ENCODE measurements at regions not wholly inside any gene's neighbourhood (a gene's known extent, or its start where the extent isn't known, plus 50 kb on each side); places are given as distances from the start of the nearest gene placed in this dataset.
"Not testable (repeated sequence)": the region's sequence is repeated elsewhere in the genome, so short reads cannot be mapped to it uniquely, and the experiment has no call there.

DNA sequence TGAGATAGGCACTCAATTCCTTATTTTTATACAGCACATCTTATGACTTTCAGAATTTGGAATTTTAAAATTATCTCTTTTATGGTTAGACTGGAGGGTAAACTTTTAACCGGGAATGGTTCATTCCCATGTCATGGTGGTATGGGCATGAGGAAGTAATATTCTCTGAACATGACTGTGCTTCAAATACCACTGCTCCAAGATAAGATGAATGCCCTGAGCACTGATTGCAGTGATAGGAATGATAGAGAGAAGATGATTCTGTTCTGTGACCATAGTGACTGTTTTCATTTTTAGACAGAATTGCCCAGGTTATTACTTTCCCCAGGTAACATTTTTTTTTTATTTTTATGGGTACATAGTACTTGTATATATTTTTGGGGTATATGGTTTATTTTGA, 187.4 kb downstream of the ATOH1 start:
- no peak for DNase-seq

DNA sequence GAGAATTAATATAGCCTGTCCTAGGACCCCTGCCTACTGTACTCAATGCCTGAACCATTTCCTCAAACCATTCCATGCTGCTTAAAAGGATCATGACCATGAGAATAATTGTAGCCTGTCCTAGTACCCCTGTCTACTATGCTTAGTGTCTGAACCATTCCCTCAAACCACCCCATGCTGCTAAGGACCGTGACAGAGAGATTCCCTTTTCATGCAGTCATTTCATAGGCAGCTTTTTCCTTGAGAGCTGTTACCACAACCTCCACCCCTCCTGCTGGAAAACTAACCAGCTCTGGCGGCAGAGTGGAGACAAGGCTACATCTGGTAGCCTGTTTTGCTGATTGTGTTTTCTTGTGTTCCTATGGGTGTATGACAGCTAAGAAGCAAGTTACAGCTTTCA, 174.9 kb upstream of the SMARCAD1 start:
- DNase-seq = no peak

DNA sequence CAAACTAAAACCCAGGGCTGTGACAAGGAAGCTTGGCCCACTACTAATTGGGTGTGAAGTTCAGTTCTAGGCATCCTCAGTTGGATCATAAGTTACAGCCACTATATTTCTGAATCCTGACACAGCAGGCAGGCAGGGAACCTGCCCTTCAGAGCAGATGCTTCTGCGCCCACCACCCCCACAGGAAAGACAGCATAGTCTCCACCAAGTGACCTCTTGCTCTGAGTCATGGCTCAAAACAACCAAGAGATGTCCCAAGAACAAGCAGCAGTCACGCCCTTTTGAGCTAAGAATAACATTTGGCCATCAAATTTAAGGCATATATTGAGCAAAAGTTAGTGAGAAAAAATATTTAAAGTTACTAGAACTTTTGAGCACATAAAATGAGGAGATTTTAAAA, 170.7 kb upstream of the SMARCAD1 start:
- DNase-seq = no peak

DNA sequence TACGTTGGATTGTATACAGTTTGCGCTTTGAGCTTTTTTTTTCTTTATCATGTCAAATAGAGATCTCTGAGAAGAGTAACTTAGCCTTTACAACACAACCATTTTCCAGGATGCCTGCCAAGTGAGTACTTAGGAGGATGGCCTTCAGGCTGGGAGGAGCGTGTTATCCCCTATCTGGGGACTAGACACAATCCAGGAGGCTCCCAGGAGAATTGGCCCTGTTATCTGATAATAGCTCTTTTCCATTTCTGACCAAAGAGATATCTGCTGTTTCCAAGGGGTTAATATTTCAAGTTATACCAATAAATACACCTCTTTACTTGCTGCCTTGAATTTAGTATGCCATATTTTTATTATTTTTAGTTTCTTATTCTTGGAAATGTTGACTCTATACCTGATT, 169.5 kb upstream of the SMARCAD1 start:
- DNase-seq = peak; percentile 76

DNA sequence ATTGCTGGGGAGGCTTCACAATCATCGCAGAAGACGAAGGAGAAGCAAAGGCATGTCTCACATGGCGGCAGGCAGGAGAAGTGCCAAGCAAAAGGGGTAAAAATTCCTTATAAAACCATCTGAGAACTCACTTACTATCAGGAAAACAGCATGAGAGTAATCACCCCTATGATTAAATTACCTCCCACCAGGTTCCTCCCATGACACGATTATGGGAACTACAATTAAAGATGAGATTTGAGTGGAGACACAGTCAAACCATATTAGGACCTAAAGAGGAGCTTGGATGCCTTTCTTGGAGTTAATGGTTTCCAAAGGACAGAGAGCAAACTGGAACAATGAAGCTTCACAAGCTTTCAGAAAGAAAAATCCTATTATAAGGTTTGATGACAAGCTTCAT, 168.4 kb upstream of the SMARCAD1 start:
- no peak for DNase-seq

DNA sequence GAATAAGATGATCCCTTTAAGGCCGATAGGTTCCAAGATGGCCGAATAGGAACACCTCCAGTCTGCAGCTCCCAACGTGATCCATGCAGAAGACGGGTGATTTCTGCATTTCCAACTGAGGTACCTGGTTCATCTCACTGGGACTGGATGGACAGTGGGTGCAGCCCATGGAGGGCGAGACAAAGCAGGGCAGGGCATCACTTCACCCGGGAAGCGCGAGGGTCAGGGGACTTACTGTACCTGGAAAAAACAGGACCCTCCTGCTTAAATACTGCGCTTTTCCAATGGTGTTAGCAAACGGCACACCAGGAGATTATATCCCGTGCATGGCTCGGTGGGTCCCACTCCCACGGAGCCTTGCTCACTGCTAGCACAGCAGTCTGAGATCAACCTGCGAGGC, 163.2 kb upstream of the SMARCAD1 start:
- not testable (repeated sequence) for DNase-seq

DNA sequence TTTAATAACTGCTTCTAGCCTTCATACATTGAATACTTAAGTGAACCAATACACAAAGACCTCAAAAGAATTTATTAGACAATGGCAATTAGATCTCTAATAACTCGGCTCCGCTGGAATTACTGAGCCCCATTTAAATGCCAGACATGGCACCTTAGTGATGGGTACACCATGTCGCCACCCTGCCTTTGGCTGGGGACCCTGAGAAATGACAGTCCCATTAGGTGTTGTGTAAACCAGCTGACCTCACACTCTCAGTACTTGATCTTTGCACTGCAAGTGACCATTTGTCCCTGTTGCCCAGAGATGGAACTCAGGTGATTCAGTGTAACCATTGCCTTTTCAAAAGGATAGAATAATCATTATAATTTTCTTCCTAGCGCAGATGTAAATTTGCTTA, 144.6 kb upstream of the SMARCAD1 start:
- DNase-seq = no peak

DNA sequence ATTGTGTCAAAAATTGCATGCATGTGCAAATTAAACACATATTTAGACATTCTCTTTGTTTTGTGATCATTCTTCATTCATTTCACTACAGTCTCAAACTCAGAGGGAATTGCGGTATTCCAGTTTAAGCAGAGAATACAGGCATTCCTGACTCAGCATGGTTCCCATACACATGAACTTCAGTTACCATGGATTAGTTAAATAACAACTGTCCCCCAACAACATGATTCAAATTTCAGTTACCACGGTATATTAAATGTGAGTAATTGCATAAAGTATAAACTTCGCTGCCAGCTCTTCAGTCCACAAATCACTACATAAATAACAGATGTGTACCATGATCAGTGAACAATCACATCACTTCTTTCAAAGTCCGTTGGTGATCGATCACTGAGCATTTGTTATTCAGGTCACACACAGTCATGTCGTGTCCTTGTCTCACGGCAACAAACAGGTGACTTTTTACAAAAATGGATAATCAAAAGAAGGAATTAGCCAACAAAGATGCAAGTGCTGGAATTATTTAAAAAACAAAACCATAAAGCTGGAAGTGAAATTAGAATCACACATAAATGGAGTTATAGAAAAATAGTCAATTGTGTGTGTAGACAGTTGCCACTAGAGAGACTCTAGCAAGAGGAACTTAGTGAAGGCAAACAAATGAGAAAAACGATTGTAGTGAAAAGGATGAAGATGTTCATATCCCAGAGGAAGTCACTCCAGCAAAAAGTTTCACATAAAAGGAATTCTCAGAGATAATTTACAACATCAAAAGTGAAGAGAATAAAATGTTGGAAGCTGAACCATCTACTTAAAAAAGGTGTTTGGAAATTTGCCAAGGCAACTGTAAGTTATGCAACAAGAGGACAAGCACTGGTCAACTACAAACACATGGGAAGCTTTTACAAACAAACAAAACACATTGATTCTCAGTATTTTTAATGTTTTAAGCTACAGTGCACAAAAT, 138.6 kb upstream of the SMARCAD1 start:
- DNase-seq = no peak

DNA sequence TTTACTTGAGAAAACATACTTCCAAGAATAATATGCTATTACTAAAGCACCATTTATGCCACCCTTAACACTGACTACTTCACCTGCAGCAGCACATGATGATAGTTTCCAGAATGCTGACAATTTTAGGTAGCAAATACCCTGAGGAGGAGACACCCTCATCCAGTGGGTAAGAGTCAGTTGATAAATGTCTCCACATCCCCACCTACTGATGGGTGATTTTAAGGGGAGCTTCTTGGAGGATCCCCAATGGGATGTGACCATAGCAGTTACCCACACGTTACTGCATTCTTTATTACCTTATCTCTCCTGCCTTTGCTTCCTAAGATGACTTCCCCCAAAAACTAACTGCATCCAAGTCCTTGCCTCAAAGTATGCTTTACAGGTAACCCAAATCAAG, 131.2 kb upstream of the SMARCAD1 start:
- DNase-seq = no peak

DNA sequence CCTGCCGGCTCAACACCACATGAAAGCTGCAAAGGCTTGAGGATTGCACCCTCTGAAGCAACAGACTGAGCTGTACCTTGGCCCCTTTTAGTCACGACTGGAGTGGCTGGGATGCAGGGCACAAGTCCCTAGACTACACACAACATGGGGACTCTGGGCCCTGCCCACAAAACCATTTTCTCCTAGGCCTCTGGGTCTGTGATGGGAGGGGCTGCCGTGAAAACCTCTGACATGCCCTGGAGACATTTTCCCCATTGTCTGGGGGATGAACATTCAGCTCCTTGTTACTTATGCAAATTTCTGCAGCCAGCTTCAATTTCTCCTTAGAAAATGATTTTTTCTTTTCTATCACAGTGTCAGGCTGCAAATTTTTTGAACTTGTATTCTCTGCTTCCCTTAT, 123.5 kb upstream of the SMARCAD1 start:
- no peak for DNase-seq

DNA sequence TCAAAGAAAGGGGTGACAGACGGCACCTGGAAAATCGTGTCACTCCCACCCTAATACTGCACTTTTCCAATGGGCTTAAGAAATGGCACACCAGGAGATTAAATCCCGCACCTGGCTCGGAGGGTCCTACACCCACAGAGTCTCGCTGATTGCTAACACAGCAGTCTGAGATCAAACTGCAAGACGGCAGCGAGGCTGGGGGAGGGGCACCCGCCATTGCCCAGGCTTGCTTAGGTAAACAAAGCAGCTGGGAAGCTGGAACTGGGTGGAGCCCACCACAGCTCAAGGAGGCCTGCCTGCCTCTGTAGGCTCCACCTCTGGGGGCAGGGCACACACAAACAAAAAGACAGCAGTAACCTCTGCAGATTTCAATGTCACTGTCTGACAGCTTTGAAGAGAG, 108.5 kb upstream of the SMARCAD1 start:
- DNase-seq = not testable (repeated sequence)

DNA sequence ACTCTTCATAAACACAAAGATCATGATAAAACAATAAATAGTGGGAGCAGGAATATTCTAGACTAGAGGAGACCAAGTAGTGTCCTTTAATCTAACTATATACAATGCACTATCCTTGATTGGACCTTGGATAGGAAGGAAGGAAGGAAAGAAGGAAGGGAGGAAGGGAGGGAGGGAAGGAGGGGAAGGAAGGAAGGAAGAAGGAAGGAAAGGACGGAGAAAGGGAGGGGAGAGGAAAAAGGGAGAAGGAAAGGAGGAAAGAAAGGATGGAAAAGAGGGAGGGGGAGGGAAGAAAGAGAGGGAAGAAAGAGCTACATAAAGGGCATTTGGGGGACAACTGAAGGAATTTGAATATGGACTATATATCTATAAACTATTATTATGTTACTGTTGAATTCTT, 95.0 kb upstream of the SMARCAD1 start:
- no peak for DNase-seq

DNA sequence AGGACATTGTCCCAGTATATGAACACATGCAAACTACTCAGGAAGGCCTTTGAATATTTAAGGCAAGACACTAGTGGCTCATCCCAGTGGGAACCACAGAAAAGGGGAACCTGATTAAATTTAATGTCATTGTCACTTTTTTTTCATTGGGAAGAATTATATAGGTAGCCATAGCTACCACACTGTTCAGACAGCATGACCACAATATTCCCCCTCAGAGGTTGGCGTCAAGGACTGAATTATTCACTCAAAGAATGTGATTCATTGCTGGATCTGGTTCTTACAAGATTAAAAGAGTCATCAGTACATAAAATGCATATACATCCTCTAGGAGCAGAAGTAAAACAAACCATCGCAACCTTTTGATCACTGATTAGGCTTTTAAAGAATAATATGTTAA, 92.0 kb upstream of the SMARCAD1 start:
- no peak for DNase-seq

DNA sequence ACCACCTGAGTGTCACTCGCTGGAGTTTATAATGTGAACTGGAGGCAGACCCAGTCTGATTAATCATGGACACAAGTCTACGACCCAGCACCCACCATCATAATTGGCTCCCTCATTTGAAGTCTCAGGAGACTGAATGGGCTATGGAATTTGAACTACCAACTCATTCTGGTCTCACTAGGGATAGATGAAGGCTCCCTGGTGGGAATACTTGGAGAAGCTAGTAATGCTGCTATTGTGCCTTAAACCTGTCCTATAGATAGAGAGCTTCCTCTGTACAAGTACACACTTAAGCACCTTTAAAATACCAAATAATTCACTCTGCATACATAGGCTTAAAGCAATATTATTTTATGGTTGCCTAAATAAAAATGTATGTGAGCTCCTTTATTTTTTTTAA, 90.8 kb upstream of the SMARCAD1 start:
- no peak for DNase-seq

DNA sequence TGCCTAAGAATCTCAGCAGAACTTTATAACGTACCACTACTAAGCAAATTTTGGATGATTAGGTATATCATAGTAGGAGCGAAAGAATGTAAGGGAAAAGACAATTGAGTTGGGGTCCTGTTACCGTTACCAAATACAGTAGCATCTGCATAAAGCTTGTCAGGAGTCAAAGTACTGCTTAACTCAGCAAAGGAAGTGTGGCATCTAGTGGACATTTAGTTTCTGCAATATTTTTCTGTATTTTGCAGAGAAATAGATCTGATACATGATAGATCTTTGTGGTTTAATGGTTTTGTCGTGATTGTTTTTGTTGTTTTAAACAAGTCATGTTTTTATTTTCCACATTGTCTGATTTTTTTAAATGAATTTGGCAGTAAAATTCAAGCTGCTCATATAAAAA, 81.0 kb upstream of the SMARCAD1 start:
- peak; percentile 41 for DNase-seq

DNA sequence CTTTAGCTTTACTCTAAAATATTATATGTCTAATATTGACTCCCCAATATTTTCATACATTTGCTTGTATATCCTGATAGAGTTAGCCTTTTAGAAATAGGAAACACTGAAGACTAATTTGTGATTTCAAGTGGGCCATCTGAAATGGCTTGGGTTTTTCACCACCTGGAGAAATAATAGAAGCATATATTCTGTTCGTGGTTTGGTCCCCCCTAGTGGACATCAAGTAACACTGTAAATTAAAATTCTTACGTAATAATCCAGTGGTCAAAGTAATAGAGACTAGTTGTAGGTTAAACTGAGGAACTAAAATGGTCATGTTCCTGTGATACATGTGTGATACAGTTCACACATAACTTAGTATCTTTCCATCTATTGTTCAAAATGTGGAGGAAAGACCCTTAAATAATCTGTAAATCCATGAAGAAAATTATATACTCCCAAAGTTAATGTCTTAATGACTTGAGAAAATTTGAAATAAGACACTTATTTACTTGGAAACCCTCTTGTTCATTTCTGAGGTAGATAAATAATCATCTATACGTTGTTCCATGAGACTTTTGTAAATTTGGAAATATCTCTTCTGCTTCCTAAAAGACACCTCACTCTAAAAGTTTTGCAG, 79.8 kb upstream of the SMARCAD1 start:
- DNase-seq = peak; percentile 40

DNA sequence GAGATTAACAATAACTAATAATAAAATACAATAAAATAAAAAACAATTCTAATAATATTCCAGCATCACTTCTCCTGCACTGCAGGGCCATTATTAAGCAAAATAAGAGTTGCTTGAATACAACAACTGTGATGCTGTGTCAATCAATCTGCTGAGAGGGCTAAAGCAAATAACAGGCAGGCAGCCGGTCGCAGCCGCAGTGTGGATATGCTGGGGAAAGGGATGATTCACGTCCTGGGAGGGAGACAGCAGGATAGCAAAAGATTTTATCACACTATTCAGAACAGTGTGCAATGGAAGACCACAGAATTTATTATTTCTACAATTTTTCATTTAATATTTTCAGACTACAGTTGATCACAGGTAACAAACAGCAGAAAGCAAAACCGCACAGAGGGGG, 76.5 kb upstream of the SMARCAD1 start:
- no peak for DNase-seq

DNA sequence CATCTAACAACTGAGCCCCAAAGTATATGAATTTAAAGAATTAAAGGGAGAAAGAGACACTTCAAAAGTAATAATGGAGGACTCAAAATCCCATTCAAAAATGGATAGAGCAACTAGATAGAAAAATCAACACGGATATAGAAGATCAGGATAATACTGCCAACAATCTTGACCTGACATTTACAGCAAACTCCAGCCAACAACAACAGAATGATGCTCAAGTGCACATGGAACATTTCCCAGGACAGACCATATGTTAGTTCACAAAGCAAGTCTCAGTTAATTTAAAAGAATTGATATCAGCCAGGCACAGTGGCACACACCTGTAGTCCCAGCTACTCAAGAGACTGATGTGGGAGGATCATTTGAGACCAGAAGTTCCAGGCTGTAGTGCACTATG, 72.0 kb upstream of the SMARCAD1 start:
- peak; percentile 35 for DNase-seq

DNA sequence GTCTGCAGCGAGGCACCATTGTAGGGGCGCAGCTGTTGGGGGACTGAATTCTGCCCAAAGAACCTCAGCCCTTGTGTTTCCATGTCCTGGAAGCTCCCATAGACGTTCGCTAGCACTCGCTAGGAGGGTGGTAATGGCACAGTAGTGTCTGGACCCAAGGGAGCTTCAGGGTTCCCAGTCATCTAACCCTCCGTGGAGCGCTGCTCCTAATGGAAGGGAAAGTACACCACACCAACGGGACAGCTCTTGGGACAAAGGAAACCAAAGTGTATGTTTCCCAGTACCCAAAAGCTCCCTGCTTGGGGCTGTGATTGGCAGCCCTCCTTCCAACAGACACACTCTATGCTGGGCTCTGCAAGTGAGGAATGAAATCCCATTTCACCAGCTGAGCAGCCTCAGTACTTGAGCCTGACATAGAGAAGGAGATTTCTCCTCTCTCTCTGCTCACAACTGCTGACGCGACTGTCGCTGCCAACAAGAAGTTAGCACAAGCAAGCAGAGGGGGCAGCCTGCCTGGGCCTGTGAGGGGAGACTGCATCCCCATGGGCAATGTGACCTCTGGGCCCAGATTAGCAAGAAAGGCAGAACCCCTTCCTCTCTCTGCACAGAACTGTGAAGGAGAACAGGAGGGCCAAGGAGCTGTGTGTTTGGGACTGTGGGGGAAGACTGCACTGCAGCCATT, 67.6 kb upstream of the SMARCAD1 start:
- DNase-seq = no peak

DNA sequence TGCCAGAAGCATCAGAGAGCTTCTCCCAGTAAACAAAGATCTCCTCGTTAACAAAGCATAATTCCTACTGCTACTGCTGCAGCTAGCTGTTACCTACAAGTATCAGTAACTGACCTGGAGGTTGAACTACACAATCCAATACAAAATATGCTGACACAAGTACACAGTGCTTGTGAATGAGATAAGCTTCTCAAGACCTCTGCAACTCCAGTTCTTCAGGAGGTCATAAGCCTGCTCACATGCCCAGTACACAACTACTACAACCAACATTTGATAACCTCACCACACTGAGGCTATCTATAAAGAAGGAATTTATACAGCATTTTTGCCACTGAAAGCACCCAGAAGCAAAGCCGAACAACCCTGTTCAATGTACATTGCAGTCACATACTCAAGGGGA, 66.7 kb upstream of the SMARCAD1 start:
- DNase-seq = no peak

DNA sequence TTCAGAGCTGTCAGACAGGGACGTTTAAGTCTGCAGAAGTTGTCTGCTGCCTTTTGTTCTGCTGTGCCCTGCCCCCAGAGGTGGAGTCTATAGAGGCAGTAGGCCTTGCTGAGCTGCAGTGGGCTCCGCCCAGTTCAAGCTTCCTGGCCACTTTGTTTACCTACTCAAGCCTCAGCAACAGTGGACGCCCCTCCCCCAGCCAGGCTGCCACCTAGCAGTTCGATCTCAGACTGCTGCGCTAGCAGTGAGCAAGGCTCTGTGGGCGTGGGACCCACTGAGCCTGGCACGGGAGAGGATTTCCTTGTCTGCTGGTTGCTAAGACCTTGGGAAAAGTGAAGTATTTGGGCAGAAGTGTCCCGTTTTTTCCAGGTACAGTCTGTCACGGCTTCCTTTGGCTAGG, 59.6 kb upstream of the SMARCAD1 start:
- not testable (repeated sequence) for DNase-seq

DNA sequence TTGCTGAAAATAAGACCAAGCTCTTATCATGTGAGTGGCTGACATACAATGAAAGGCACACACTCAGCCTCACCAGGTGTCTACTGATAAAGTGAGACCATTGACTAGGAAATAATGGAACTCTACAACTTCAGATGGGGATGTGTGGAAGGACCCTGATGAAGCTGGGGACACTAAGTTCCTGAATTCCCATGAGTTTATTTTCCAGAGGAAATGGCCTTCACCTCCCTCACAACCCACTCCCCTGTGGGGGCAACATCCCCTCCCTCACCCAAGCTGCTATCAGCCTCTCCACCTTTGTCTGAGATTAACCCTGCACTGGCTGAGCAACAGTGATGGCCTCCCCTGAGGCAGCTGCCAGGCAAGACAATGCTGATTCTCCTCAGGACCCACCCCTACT, 55.2 kb upstream of the SMARCAD1 start:
- no peak for DNase-seq

DNA sequence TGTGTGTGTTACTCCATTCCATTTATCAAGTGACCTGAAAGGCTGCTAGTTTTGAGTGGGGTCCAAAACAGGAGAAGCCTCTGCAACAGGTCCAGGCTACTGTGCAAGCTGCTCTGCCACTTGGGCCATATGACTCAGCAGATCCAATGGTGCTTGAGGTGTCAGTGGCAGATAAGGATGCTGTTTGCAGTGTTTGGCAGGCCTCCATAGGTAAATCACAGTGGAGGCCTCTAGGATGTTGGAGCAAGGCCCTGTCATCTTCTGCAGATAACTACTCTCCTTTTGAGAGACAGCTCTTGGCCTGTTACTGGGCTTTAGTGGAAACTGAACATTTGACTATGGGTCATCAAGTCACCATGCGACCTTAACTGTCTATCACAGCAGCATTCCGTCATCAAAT, 52.3 kb upstream of the SMARCAD1 start:
- DNase-seq = not testable (repeated sequence)

DNA sequence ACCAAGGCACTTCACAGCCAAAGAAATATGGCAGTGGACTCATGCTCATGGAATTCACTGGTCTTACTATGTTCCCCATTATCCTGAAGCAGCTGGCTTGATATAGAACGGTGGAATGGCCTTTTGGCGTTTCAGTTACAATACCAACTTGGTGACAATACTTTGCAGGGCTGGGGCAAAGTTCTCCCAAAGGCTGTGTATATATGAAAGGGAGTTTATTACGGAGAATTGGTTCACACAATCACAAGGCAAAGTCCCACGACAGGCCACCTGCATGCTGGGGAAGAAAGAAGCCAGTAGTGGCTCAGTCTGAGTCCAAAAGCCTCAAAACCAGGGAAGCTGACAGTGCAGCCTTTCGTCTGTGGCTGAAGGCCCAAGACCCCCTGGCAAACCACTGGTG, 50.8 kb upstream of the SMARCAD1 start:
- DNase-seq = no peak

Measured in NCI-H2171 treated with DMSO at 0.1 percent for 48 hours (cell line).